LHCN-M2 (cell line): ENCODE measurements at regions not wholly inside any gene's neighbourhood (a gene's known extent, or its start where the extent isn't known, plus 50 kb on each side); places are given as distances from the start of the nearest gene placed in this dataset.
"Not testable (repeated sequence)": the region's sequence is repeated elsewhere in the genome, so short reads cannot be mapped to it uniquely, and the experiment has no call there.

Experiments used
- DNase-seq: peaks from one replicate; pipeline ENCODE4 v3.0.0-alpha.2; 2012; ENCODE audit warnings: low read depth

- no peak for DNase-seq
Measured at GRCh38 chr10:53537508-53537907, 764.9 kb upstream of the MBL2 start.

- DNase-seq, result no peak
Measured at GRCh38 chr10:53536322-53536721, 763.7 kb upstream of the MBL2 start.

GRCh38 chr10:53534428-53534827, 761.8 kb upstream of the MBL2 start:
- no peak for DNase-seq

- no peak for DNase-seq
Measured at GRCh38 chr10:53528974-53529373, 756.4 kb upstream of the MBL2 start.

- no peak for DNase-seq
Measured at GRCh38 chr10:53521046-53521445, 748.5 kb upstream of the MBL2 start.

GRCh38 chr10:53508197-53508596, 735.6 kb upstream of the MBL2 start:
- DNase-seq, result no peak

- DNase-seq, result not testable (repeated sequence)
Measured at GRCh38 chr10:53504492-53504891, 731.9 kb upstream of the MBL2 start.

- DNase-seq, result no peak
Measured at GRCh38 chr10:53491774-53492173, 719.2 kb upstream of the MBL2 start.

- no peak for DNase-seq
Measured at GRCh38 chr10:53490553-53490952, 718.0 kb upstream of the MBL2 start.

GRCh38 chr10:53489335-53490182, 717.0 kb upstream of the MBL2 start:
- no peak for DNase-seq

GRCh38 chr10:53487019-53487983, 714.7 kb upstream of the MBL2 start:
- DNase-seq, result no peak

GRCh38 chr10:53485422-53485821, 712.8 kb upstream of the MBL2 start:
- not testable (repeated sequence) for DNase-seq

- no peak for DNase-seq
Measured at GRCh38 chr10:53479365-53479764, 706.8 kb upstream of the MBL2 start.

GRCh38 chr10:53477313-53477675, 704.7 kb upstream of the MBL2 start:
- DNase-seq, result no peak

GRCh38 chr10:53476650-53477312, 704.2 kb upstream of the MBL2 start:
- no peak for DNase-seq

- no peak for DNase-seq
Measured at GRCh38 chr10:53469383-53469782, 696.8 kb upstream of the MBL2 start.

GRCh38 chr10:53463539-53463938, 691.0 kb upstream of the MBL2 start:
- no peak for DNase-seq

GRCh38 chr10:53458007-53458406, 685.4 kb upstream of the MBL2 start:
- no peak for DNase-seq

GRCh38 chr10:53453196-53453595, 680.6 kb upstream of the MBL2 start:
- DNase-seq, result no peak

- no peak for DNase-seq
Measured at GRCh38 chr10:53447576-53447975, 675.0 kb upstream of the MBL2 start.

- DNase-seq, result no peak
Measured at GRCh38 chr10:53441843-53442242, 669.3 kb upstream of the MBL2 start.

- no peak for DNase-seq
Measured at GRCh38 chr10:53440601-53441000, 668.0 kb upstream of the MBL2 start.
